Astrocyte of the cerebellum (primary cell): ENCODE measurements at regions not wholly inside any gene's neighbourhood (a gene's known extent, or its start where the extent isn't known, plus 50 kb on each side); places are given as distances from the start of the nearest gene placed in this dataset.
A peak's percentile ranks its signal among the peaks of the same experiment; 100 is the strongest.

Experiments used
- DNase-seq: peaks from one replicate; pipeline ENCODE4 v3.0.0-alpha.2; 2011; ENCODE audit warnings: low read depth
- H3K4me3 ChIP-seq: 2 replicates; pipeline ENCODE4 v1.5.1; 2011; ENCODE audit warnings: mild to moderate bottlenecking, low read depth, low read length, moderate library complexity
- in situ Hi-C: cut with HindIII; loops from 2 replicates; pipeline ENCODE4 v1.10.0; 2017; ENCODE audit warnings: low sequenced_read_pairs
- TF ChIP-seq, protein P1 (sequence below): IDR thresholded peaks from 2 replicates; pipeline ENCODE4 v1.5.1; 2012; ENCODE audit warnings: low read length, low read depth, moderate library complexity, mild to moderate bottlenecking; ENCODE audit errors: missing control alignments

DNA sequence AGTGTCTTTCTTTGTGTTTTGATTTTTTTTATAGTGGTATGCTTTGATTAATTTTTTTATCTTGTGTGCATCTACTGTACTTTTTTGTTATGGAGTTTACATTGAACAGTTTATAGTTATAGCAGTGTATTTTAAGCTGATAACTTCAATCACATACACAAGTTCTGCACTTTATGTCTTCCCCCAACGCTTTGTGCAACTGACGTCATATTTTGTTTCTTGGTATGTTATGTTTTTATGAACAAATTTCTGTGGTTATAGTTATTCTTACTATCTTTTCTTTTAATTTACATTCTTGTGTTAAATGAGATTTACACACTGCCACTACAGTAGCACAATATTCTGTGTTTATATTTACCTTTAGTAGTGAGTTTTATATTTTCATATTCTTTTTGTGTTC is 197.1 kb downstream of the SNAPC1 start:
- no peak for DNase-seq
- in situ Hi-C loops: no loop called here
- H3K4me3 ChIP-seq: no peak overlapping the region
- TF ChIP-seq, protein P1, sequence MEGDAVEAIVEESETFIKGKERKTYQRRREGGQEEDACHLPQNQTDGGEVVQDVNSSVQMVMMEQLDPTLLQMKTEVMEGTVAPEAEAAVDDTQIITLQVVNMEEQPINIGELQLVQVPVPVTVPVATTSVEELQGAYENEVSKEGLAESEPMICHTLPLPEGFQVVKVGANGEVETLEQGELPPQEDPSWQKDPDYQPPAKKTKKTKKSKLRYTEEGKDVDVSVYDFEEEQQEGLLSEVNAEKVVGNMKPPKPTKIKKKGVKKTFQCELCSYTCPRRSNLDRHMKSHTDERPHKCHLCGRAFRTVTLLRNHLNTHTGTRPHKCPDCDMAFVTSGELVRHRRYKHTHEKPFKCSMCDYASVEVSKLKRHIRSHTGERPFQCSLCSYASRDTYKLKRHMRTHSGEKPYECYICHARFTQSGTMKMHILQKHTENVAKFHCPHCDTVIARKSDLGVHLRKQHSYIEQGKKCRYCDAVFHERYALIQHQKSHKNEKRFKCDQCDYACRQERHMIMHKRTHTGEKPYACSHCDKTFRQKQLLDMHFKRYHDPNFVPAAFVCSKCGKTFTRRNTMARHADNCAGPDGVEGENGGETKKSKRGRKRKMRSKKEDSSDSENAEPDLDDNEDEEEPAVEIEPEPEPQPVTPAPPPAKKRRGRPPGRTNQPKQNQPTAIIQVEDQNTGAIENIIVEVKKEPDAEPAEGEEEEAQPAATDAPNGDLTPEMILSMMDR: no peak

DNA sequence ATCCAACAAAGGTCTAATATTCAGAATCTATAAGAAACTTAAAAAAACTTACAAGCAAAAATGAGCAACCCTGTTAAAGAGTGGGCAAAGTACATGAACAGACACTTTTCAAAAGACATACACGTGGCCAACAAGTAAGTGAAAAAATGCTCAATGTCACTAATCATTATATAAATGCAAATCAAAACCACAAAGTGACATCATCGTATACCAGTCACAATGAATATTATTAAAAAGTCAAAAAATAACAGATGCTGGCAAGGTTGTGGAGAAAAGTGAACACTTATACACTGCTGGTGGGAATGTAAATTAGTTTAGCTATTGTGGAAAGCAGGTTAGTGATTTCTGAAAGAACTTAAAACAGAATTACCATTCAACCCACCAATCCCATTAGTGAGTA is 199.1 kb downstream of the SNAPC1 start:
- no peak overlapping the region for H3K4me3 ChIP-seq
- TF ChIP-seq, protein P1: no peak
- DNase-seq: no peak
- in situ Hi-C loops: no loop called here

DNA sequence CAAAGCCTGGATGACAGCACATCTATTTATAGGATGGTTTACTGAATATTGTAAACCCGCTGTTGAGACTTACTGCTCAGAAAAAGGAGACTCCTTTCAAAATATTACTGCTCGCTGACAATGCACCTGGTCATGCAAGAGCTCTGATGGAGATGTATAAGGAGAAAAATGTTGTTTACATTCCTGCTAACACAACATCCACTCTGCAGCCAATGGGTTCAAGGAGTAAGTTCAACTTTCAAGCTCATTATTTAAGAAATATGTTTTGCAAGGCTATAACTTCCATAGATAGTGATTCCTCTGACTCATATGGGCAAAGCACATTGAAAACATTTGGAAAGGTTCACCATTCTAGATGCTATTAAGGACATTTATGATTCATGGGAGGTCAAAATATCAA is 201.7 kb downstream of the SNAPC1 start:
- TF ChIP-seq, protein P1: no peak
- H3K4me3 ChIP-seq: no peak overlapping the region
- in situ Hi-C loops: no loop called here
- DNase-seq: no peak

DNA sequence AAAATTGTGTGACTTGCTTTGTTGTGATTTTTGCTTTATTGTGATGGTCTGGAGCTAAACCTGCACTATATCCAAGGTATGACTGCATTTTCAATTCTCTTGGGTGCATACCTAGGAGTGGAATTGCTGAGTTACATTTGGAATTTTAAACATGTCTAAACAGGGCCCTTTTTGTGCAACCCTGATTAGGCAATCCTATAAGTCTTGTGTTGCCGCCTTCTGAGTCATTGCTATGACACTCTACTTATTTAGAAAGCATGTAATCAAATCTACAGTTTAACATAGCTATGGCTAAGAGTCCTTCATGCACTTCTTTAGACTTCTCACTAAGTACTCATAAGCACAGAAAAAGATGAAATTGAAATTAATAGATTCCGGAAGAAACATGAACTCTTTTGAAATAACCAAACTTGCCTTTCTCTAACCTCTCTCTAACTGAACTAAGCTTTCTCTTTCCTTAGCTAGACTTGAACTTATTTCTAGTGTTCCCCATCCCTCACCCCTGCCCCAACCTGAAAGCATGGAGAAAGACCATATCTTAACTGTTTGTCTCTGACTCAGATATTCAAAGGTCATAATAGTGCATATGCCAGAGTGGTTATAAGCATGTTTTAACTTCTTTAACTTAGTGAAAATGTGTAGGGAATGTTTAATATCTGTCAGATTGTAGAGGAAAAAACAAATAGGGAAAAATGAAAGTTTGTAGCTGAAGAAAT is 203.0 kb downstream of the SNAPC1 start:
- TF ChIP-seq, protein P1: no peak
- no peak overlapping the region for H3K4me3 ChIP-seq
- DNase-seq: peak; percentile 27
- in situ Hi-C loops: no loop called here

DNA sequence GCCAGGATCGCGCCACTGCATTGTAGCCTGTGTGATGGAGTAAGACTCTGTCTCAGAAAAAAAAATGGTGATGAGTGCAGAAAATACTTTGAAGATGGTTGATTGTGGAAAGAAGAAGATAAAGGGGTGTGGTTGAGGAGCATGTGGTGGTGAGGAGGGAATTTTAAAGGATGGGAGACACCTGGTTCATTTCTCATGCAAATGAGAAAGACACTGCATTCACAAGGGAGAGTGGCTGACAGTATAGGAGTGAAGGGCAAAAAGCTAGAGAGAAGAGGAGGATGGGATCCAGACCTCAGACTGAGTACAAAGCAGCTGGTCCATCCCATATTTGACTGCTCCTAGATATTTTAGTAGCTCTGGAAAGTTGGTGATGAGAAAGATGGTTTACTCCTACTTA is 206.0 kb downstream of the SNAPC1 start:
- no peak for DNase-seq
- in situ Hi-C loops: no loop called here
- no peak overlapping the region for H3K4me3 ChIP-seq
- TF ChIP-seq, protein P1: no peak

DNA sequence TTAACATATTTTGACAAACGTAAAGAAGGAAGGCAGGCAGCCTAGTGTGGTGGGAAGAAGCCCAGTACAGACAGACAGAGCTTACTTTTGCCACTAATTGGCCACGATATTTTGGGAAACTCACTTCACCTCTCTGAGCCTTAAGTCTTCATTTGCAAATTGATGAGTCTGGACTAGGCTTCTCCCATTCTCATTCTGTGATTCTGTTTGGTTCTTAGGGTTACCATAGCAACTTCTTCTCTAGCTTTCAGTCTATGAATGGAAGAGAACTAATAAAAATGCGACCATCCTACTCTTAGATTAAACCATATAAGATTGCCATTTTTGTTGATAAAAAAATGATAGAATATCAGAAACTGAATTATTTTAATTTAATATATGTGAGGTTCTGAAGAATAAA is 210.5 kb downstream of the SNAPC1 start:
- H3K4me3 ChIP-seq: no peak overlapping the region
- TF ChIP-seq, protein P1: no peak
- no peak for DNase-seq
- in situ Hi-C loops: no loop called here
